ENCODE measurements at regions not wholly inside any gene's neighbourhood (a gene's known extent, or its start where the extent isn't known, plus 50 kb on each side); places are given as distances from the start of the nearest gene placed in this dataset.

GRCh38 chr4:124431653-124432192 lies 280.8 kb downstream of the ANKRD50 start:
- H3K36me3 ChIP-seq: no peaks in the 10 kb centered on the region
- no peak overlapping the region for H3K4me3 ChIP-seq (ENCODE audit: low read depth, low read length)
- H3K9me3 ChIP-seq (ENCODE audit: severe bottlenecking): no peaks in the 10 kb centered on the region
- H3K27ac ChIP-seq: no peak overlapping the region
- no peak for TF ChIP-seq CTCF (IDR thresholded peaks at IDR 0.05; ENCODE audit: low read depth, low read length)
- H3K27me3 ChIP-seq (ENCODE audit: insufficient read depth, low read depth, severe bottlenecking): no peaks in the 10 kb centered on the region
- DNase-seq: no peak

GRCh38 chr4:124432500-124432899 lies 280.0 kb downstream of the ANKRD50 start:
- Histone ChIP-seq H3K4me3 (ENCODE audit: low read depth, low read length) (no peak overlapping the region), H3K27ac (no peak overlapping the region), H3K9me3 (ENCODE audit: severe bottlenecking) (no peaks in the 10 kb centered on the region), H3K27me3 (ENCODE audit: insufficient read depth, low read depth, severe bottlenecking) (no peaks in the 10 kb centered on the region), H3K36me3 (no peaks in the 10 kb centered on the region)
- no peak for TF ChIP-seq CTCF (IDR thresholded peaks at IDR 0.05; ENCODE audit: low read depth, low read length)
- DNase-seq: no peak

GRCh38 chr4:124433044-124433443 lies 279.5 kb downstream of the ANKRD50 start:
- no peaks in the 10 kb centered on the region for H3K36me3 ChIP-seq
- no peak overlapping the region for H3K4me3 ChIP-seq (ENCODE audit: low read depth, low read length)
- no peak overlapping the region for H3K27ac ChIP-seq
- no peak for DNase-seq
- H3K9me3 ChIP-seq (ENCODE audit: severe bottlenecking): no peaks in the 10 kb centered on the region
- TF ChIP-seq CTCF (IDR thresholded peaks at IDR 0.05; ENCODE audit: low read depth, low read length): no peak
- H3K27me3 ChIP-seq (ENCODE audit: insufficient read depth, low read depth, severe bottlenecking): no peaks in the 10 kb centered on the region

DNA sequence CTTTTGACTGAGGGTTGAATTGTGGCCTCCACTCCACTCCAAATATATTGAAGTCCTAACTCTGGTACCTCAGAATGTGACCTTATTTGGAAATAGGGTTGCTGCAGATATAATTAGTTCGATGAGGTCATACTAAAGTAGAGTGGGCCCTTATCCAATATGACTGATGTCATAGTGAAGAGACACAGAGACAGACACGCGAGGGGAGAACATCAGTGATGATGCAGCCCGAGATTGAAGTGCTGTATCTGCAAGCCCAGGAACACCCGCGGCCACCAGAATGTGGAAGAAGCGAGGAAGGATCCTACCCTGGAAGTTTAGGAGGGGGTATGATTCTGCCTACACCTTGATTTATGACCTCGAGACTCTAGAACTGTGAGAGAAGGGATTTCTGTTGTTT lies 279.0 kb downstream of the ANKRD50 start:
- H3K27me3 ChIP-seq (ENCODE audit: insufficient read depth, low read depth, severe bottlenecking): no peaks in the 10 kb centered on the region
- H3K36me3 ChIP-seq: no peaks in the 10 kb centered on the region
- no peak overlapping the region for H3K27ac ChIP-seq
- DNase-seq: no peak
- no peak for TF ChIP-seq CTCF (IDR thresholded peaks at IDR 0.05; ENCODE audit: low read depth, low read length)
- H3K9me3 ChIP-seq (ENCODE audit: severe bottlenecking): no peaks in the 10 kb centered on the region
- H3K4me3 ChIP-seq (ENCODE audit: low read depth, low read length): no peak overlapping the region

- no peak for DNase-seq
- H3K27me3 ChIP-seq (ENCODE audit: insufficient read depth, low read depth, severe bottlenecking): no peaks in the 10 kb centered on the region
- H3K4me3 ChIP-seq (ENCODE audit: low read depth, low read length): no peak overlapping the region
- H3K36me3 ChIP-seq: no peaks in the 10 kb centered on the region
- H3K27ac ChIP-seq: no peak overlapping the region
- TF ChIP-seq CTCF (IDR thresholded peaks at IDR 0.05; ENCODE audit: low read depth, low read length): no peak
- no peaks in the 10 kb centered on the region for H3K9me3 ChIP-seq (ENCODE audit: severe bottlenecking)
Measured at GRCh38 chr4:124435274-124435950, 277.1 kb downstream of the ANKRD50 start.
